ENCODE measurements at regions not wholly inside any gene's neighbourhood (a gene's known extent, or its start where the extent isn't known, plus 50 kb on each side); places are given as distances from the start of the nearest gene placed in this dataset.

GRCh38 chr4:111283066-111283677 lies 660.3 kb upstream of the PITX2 start:
- Histone ChIP-seq H3K27me3 (replicated peaks in 1 of 4; ENCODE audit: control insufficient read depth in 3 of 4, extremely low read depth in 1 of 4, insufficient read depth in 3 of 4, low read length in 3 of 4) (no peaks in the 10 kb centered on the region), H3K14ac (ENCODE audit: insufficient read length) (no peak overlapping the region), H3K9ac (replicated peaks in 1 of 4; ENCODE audit: extremely low read depth in 1 of 4, low read depth in 3 of 4, low read length in 3 of 4) (no peak overlapping the region), H2AFZ (ENCODE audit: low read length) (no peak overlapping the region), H4K20me1 (replicated peaks in 1 of 2; ENCODE audit: control insufficient read depth in 1 of 2, insufficient read depth in 2 of 2, low read length in 2 of 2) (no peaks in the 10 kb centered on the region), H3K4me1 (replicated peaks in 1 of 4; ENCODE audit: control insufficient read depth in 3 of 4, insufficient read depth in 4 of 4, low read length in 3 of 4) (no peaks in the 10 kb centered on the region), H2AK5ac (ENCODE audit: low read depth, low read length) (no peak overlapping the region), H3K23me2 (ENCODE audit: low read depth, low read length) (no peaks in the 10 kb centered on the region), H2BK12ac (ENCODE audit: low read depth, low read length) (no peak overlapping the region), H2BK120ac (replicated peaks; ENCODE audit: low read depth, low read length) (no peak overlapping the region), H3K4me2 (ENCODE audit: insufficient read depth in 1 of 2, low read depth in 2 of 2, low read length in 2 of 2) (no peak overlapping the region), H4K91ac (replicated peaks; ENCODE audit: insufficient read length, low read length) (no peak overlapping the region), H3K27ac (ENCODE audit: low read depth, low read length) (no peak overlapping the region), H3K4me3 (ENCODE audit: extremely low read depth in 1 of 4, insufficient read depth in 2 of 4, low read depth in 3 of 4, low read length in 4 of 4) (no peak overlapping the region), H3K9me3 (ENCODE audit: insufficient read depth in 2 of 2, low read depth in 1 of 2, low read length in 1 of 2) (no peaks in the 10 kb centered on the region), H2BK15ac (ENCODE audit: low read length) (no peak overlapping the region), H2BK20ac (ENCODE audit: low read length) (no peak overlapping the region), H3K18ac (ENCODE audit: extremely low read depth, low read length) (no peak overlapping the region), H2BK5ac (ENCODE audit: low read depth, low read length) (no peak overlapping the region), H3K23ac (ENCODE audit: insufficient read length) (no peak overlapping the region), H3K79me2 (ENCODE audit: control insufficient read depth in 1 of 2, insufficient read depth in 2 of 2, low read length in 2 of 2) (no peaks in the 10 kb centered on the region), H3K36me3 (ENCODE audit: control insufficient read depth in 2 of 4, insufficient read depth in 4 of 4, low read length in 3 of 4) (no peaks in the 10 kb centered on the region), H4K5ac (ENCODE audit: insufficient read length, low read depth, low read length) (no peak overlapping the region), H3K4ac (replicated peaks; ENCODE audit: insufficient read length, low read depth, low read length) (no peak overlapping the region), H3K56ac (replicated peaks; ENCODE audit: insufficient read length, low read depth, low read length) (no peak overlapping the region), H3K79me1 (ENCODE audit: low read depth, low read length) (no peaks in the 10 kb centered on the region), H4K8ac (ENCODE audit: extremely low read depth, insufficient read depth, low read length) (no peak overlapping the region)
- peak; percentile 29 to 85 for DNase-seq (ENCODE audit: low read depth in 1 of 2, low spot score in 2 of 2)
- 30% methylated on average over 7 of the region's 7 CpGs; no CpG with 5 or more reads in 1 of the 2 experiments for WGBS, 2 experiments (ENCODE audit: extremely low coverage in 1 of 2, insufficient coverage in 1 of 2, insufficient read length in 1 of 2, insufficient replicate concordance in 2 of 2, low coverage in 1 of 2, low lambda C conversion rate in 2 of 2, missing lambda C conversion rate in 1 of 2)
- POLR2A ChIA-PET (ENCODE audit: partially characterized antibody): no interaction called here
- TF ChIP-seq CTCF (IDR thresholded peaks at IDR 0.05; ENCODE audit: control extremely low read depth in 1 of 3, insufficient read depth in 1 of 3, low read depth in 1 of 3, low read length in 3 of 3) (peak; percentile 15 to 82 (median 80)), RAD21 (IDR thresholded peaks at IDR 0.05 in 1 of 2, conservative IDR thresholded peaks at IDR 0.05 in 1 of 2; ENCODE audit: low read depth in 2 of 2, low read length in 2 of 2) (peak; percentile 73 to 81), EZH2 (IDR thresholded peaks at IDR 0.05; ENCODE audit: low read depth, low read length, severe bottlenecking) (no peak), BRCA1 (IDR thresholded peaks at IDR 0.05; ENCODE audit: low read depth, low read length) (no peak)
- peak; percentile 60 for FAIRE-seq
- CTCF ChIA-PET (ENCODE audit: partially characterized antibody): interaction anchor here (0.7 to 2.5 kb wide), 20 partner anchors 9 to 650 kb away, joined by 3 to 13 read pairs (median 3); no protein-coding TSS in a partner anchor
